HepG2 (cell line): ENCODE measurements at regions not wholly inside any gene's neighbourhood (a gene's known extent, or its start where the extent isn't known, plus 50 kb on each side); places are given as distances from the start of the nearest gene placed in this dataset.

ENCODE experiments used
- ATAC-seq: fragments of 200-7000 bp; cut with Tn5 transposase; 3 replicates; pipeline ENCODE4 v1.9.1; 2020; ENCODE audit warnings: mild to moderate bottlenecking, moderate library complexity
- BruUV-seq: library from RNA; stranded (reverse); fragments of 400-500 nt; replicated peaks from 2 replicates; lab custom pipeline; 2021; lab: Mats Ljungman, UMichigan
- CTCF ChIA-PET: fragments of 300-600 bp; formaldehyde crosslinking; extraction: SDS; loops from one replicate; lab custom pipeline; 2021; ENCODE audit warnings: low total read pairs, inconsistent platforms, low intra/inter-chr PET ratio; lab: Yijun Ruan, JAX
- POLR2A ChIA-PET: fragments of 350-600 bp; sonication (Branson Sonifier 250); formaldehyde crosslinking; loops from one replicate; lab custom pipeline; 2020; ENCODE audit warnings: antibody characterized with exemption, inconsistent platforms; lab: Yijun Ruan, JAX
- DNase-seq: peaks from one replicate; pipeline ENCODE4 v3.0.0-alpha.2; 2015; ENCODE audit warnings: low spot score
- FAIRE-seq: peaks from 3 replicates; lab custom pipeline; 2011; peaks lifted over from hg19 to GRCh38; lab: Jason Lieb, UNC
- H2AFZ ChIP-seq: one replicate; pipeline ENCODE4 v1.6.1; 2011; ENCODE audit warnings: low read length, inconsistent platforms
- H3K27ac ChIP-seq: fragments of 300-600 bp; 3 replicates; pipeline ENCODE4 v1.8.0; 2011; ENCODE audit warnings: mixed run types, mild to moderate bottlenecking, mixed read lengths, low read length, inconsistent platforms; ENCODE audit not compliant: insufficient read depth; ENCODE audit errors: extremely low read length
- H3K27me3 ChIP-seq, 2 experiments: fragments of 200-600 bp in 1 of 2; 2 replicates in 1 of 2; 3 replicates in 1 of 2; pipeline versions ENCODE4 v1.6.0 to v1.8.0; 2011; ENCODE audit warnings: low read length in 2 of 2, mild to moderate bottlenecking in 2 of 2, moderate library complexity in 2 of 2, inconsistent platforms in 1 of 2; ENCODE audit not compliant: insufficient read depth in 2 of 2, control insufficient read depth in 1 of 2
- H3K36me3 ChIP-seq, 2 experiments: fragments of 200-600 bp in 1 of 2; replicated peaks in 1 of 2; 2 replicates in 1 of 2; 3 replicates in 1 of 2; pipeline versions ENCODE4 v1.5.1 to v1.8.0; 2011; ENCODE audit warnings: low read length in 2 of 2, inconsistent platforms in 1 of 2; ENCODE audit not compliant: insufficient read depth in 2 of 2, control insufficient read depth in 1 of 2
- H3K4me1 ChIP-seq: 2 replicates; pipeline ENCODE4 v1.5.1; 2012; ENCODE audit warnings: low read length, inconsistent platforms; ENCODE audit not compliant: insufficient read depth
- H3K4me2 ChIP-seq: 2 replicates; pipeline ENCODE4 v1.6.0; 2011; ENCODE audit warnings: low read depth, low read length, inconsistent platforms
- H3K4me3 ChIP-seq, 3 experiments: fragments of 200-600 bp in 1 of 3; sonication (generic), shearing (Covaris generic) in 1 of 3; replicated peaks in 1 of 3; 2 replicates each; pipeline ENCODE4 v1.5.1; 2011 to 2016; ENCODE audit warnings: low read length in 3 of 3, inconsistent platforms in 2 of 3, low read depth in 2 of 3, mild to moderate bottlenecking in 2 of 3, control low read depth in 1 of 3, mixed read lengths in 1 of 3; ENCODE audit not compliant: insufficient read depth in 1 of 3
- H3K79me2 ChIP-seq: one replicate; pipeline ENCODE4 v1.6.1; 2011; ENCODE audit warnings: low read length, inconsistent platforms; ENCODE audit not compliant: insufficient read depth
- H3K9ac ChIP-seq: 2 replicates; pipeline ENCODE4 v1.6.0; 2011; ENCODE audit warnings: mild to moderate bottlenecking, low read depth, low read length, inconsistent platforms; ENCODE audit not compliant: insufficient read depth
- H3K9me3 ChIP-seq: 2 replicates; pipeline ENCODE4 v1.5.1; 2012; ENCODE audit warnings: mild to moderate bottlenecking, low read length
- H4K20me1 ChIP-seq: 2 replicates; pipeline ENCODE4 v1.6.0; 2011; ENCODE audit warnings: inconsistent platforms, mild to moderate bottlenecking, low read length, moderate library complexity; ENCODE audit not compliant: insufficient read depth
- DR1 ChIP-seq: sonication (generic); formaldehyde crosslinking; IDR thresholded peaks from 2 replicates; pipeline ENCODE4 v1.8.0; 2021; ENCODE audit warnings: mild to moderate bottlenecking, missing genetic modification reagents, inconsistent platforms
- EED ChIP-seq: sonication (generic); formaldehyde crosslinking; IDR thresholded peaks from 2 replicates; pipeline ENCODE4 v1.5.0; 2020; ENCODE audit warnings: mild to moderate bottlenecking, missing genetic modification reagents
- KMT2B ChIP-seq: IDR thresholded peaks from 2 replicates; pipeline ENCODE4 v1.6.1; 2016; ENCODE audit warnings: missing genetic modification reagents, missing compliant biosample characterization
- MBNL3 ChIP-seq: fragments of 250-450 bp; sonication (Bioruptor Pico); conservative IDR thresholded peaks from 2 replicates; pipeline ENCODE4 v1.8.0; 2022; ENCODE audit warnings: mild to moderate bottlenecking, inconsistent platforms
- MLLT10 ChIP-seq: sonication (generic); formaldehyde crosslinking; IDR thresholded peaks from 2 replicates; pipeline ENCODE4 v1.4.0; 2020; ENCODE audit warnings: missing genetic modification reagents
- ZNF317 ChIP-seq: sonication (generic); formaldehyde crosslinking; IDR thresholded peaks from 2 replicates; pipeline ENCODE4 v1.5.0; 2020; ENCODE audit warnings: mild to moderate bottlenecking, missing genetic modification reagents
- ZNF674 ChIP-seq: sonication (generic); formaldehyde crosslinking; IDR thresholded peaks from 2 replicates; pipeline ENCODE4 v1.5.0; 2020; ENCODE audit warnings: low read depth, mild to moderate bottlenecking, missing genetic modification reagents
- ZNF781 ChIP-seq: sonication (generic); formaldehyde crosslinking; IDR thresholded peaks from 2 replicates; pipeline ENCODE4 v1.5.1; 2020; ENCODE audit warnings: borderline replicate concordance, mild to moderate bottlenecking, missing genetic modification reagents; ENCODE audit errors: not compliant biosample characterization
- ZNF850 ChIP-seq: sonication (generic); formaldehyde crosslinking; conservative IDR thresholded peaks from 2 replicates; pipeline ENCODE4 v1.9.0; 2021; ENCODE audit warnings: mild to moderate bottlenecking, missing genetic modification reagents
- WGBS: methylation state at CpG from one replicate; pipeline ENCODE4 v1.1.6; 2017; ENCODE audit warnings: low lambda C conversion rate; 5-methylcytosine and 5-hydroxymethylcytosine counted together
- in situ Hi-C: cut with HindIII; loops from 2 replicates; pipeline ENCODE4 v1.10.0; 2017; ENCODE audit warnings: low pct_unique_long_range_greater_than_20kb; ENCODE audit not compliant: extremely low pct_ligation_motif_present
- intact Hi-C: fragments of 100-400 bp; cut with micrococcal nuclease; formaldehyde crosslinking; loops from one replicate; pipeline ENCODE4 v1.10.0; 2022; ENCODE audit not compliant: unreplicated experiment
- TF ChIP-seq, protein P1 (sequence below): sonication (generic); formaldehyde crosslinking; IDR thresholded peaks from 2 replicates; pipeline ENCODE4 v1.5.0; 2020; ENCODE audit warnings: mild to moderate bottlenecking, missing genetic modification reagents, borderline replicate concordance
- TF ChIP-seq, protein P2 (sequence below): sonication (generic); formaldehyde crosslinking; IDR thresholded peaks from 2 replicates; pipeline ENCODE4 v1.8.1; 2023; ENCODE audit warnings: mild to moderate bottlenecking, inconsistent platforms, moderate library complexity, missing genetic modification reagents, borderline replicate concordance
- TF ChIP-seq, protein P3 (sequence below): sonication (generic); formaldehyde crosslinking; IDR thresholded peaks from 2 replicates; pipeline ENCODE4 v1.5.0; 2020; ENCODE audit warnings: mild to moderate bottlenecking, low read depth, missing genetic modification reagents, borderline replicate concordance

DNA sequence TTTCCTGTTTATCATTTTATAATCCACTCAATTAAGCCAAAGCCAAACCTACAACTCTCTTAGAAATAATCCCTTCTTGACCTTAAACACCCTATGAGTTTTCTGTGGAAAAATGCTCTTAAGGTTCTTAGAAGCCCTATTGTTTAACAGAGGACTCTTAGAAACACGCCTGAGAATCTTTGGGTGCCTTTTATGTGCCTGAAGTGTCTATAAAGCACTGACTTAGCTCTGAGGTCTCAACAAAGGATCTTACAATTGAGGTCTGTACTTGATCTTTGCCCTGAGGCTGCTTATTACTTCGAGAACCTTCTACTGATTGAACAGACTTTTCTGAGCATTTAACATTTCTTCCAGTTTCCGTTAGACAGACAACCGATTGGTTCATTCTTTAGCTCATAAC, 353.3 kb upstream of the SORCS1 start:
- ATAC-seq (no peak), DNase-seq (no peak)
- no peak overlapping the region for H2AFZ ChIP-seq
- no peaks in the 10 kb centered on the region for H4K20me1 ChIP-seq
- H3K36me3 ChIP-seq = no peaks in the 10 kb centered on the region
- no peaks in the 10 kb centered on the region; a peak in 1 of 5 replicates for H3K27me3 ChIP-seq
- in situ Hi-C loops (no loop called here), intact Hi-C loops (no loop called here)
- no peaks in the 10 kb centered on the region for H3K4me1 ChIP-seq
- no peak overlapping the region for H3K4me3 ChIP-seq
- H3K79me2 ChIP-seq = no peaks in the 10 kb centered on the region
- WGBS = 14% methylated on average over 4 of the region's 4 CpGs
- no peak overlapping the region for H3K4me2 ChIP-seq
- TF ChIP-seq KMT2B (CRISPR knock-in tag) (no peak), ZNF781 (CRISPR knock-in tag) (no peak), ZNF317 (no peak), MLLT10 (CRISPR knock-in tag) (no peak), MBNL3 (CRISPR knock-in tag) (no peak), ZNF674 (CRISPR knock-in tag) (no peak), DR1 (CRISPR knock-in tag) (no peak), EED (CRISPR knock-in tag) (no peak), ZNF850 (CRISPR knock-in tag) (no peak)
- TF ChIP-seq, protein P1, sequence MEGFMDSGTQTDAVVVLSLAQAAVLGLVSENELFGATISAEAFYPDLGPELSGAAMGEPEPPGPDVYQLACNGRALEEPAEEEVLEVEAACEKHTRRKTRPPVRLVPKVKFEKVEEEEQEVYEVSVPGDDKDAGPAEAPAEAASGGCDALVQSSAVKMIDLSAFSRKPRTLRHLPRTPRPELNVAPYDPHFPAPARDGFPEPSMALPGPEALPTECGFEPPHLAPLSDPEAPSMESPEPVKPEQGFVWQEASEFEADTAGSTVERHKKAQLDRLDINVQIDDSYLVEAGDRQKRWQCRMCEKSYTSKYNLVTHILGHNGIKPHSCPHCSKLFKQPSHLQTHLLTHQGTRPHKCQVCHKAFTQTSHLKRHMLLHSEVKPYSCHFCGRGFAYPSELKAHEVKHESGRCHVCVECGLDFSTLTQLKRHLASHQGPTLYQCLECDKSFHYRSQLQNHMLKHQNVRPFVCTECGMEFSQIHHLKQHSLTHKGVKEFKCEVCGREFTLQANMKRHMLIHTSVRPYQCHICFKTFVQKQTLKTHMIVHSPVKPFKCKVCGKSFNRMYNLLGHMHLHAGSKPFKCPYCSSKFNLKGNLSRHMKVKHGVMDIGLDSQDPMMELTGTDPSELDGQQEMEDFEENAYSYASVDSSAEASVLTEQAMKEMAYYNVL = no peak
- TF ChIP-seq, protein P2, sequence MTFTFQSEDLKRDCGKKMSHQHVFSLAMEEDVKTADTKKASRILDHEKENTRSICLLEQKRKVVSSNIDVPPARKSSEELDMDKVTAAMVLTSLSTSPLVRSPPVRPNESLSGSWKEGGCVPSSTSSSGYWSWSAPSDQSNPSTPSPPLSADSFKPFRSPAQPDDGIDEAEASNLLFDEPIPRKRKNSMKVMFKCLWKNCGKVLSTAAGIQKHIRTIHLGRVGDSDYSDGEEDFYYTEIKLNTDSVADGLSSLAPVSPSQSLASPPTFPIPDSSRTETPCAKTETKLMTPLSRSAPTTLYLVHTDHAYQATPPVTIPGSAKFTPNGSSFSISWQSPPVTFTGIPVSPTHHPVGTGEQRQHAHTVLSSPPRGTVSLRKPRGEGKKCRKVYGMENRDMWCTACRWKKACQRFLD (CRISPR knock-in tag) = no peak
- TF ChIP-seq, protein P3, sequence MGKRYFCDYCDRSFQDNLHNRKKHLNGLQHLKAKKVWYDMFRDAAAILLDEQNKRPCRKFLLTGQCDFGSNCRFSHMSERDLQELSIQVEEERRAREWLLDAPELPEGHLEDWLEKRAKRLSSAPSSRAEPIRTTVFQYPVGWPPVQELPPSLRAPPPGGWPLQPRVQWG (CRISPR knock-in tag) = no peak
- TF ChIP-seq, all 625 proteins: peak for 0
- POLR2A ChIA-PET = no interaction called here
- no peak overlapping the region for H3K9ac ChIP-seq
- CTCF ChIA-PET = no interaction called here
- no TSS peak for BruUV-seq
- H3K9me3 ChIP-seq = peaks cover 95% of the 10 kb centered on the region
- no peak for FAIRE-seq
- no peak overlapping the region for H3K27ac ChIP-seq
